CD4-positive, alpha-beta T cell treated with Interleukin-6 for 4 hours (primary cell): ENCODE measurements at regions not wholly inside any gene's neighbourhood (a gene's known extent, or its start where the extent isn't known, plus 50 kb on each side); places are given as distances from the start of the nearest gene placed in this dataset.

Experiments
- DNase-seq: peaks from one replicate; pipeline ENCODE4 v3.0.0-alpha.2; 2020; ENCODE audit warnings: mixed read lengths

DNA sequence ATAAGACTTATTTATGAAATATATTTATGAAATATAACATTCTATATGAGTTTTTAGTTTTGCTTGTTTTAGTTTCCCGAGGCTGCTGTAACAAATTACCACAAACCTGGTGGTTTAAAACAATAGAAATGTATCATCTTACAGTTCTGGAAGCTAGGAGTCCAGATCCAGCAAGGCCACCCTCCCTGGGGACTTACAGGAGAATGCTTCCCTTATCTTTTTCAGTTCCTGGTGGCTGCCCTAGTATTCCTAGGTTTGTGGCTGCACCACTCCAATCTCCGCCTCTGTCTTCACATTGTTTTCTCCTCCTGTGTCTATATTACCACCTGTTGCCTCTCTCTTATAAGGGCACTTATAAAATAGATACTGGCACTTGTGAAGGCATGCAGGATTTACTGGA, 877.8 kb downstream of the TUSC7 start:
- no peak for DNase-seq

DNA sequence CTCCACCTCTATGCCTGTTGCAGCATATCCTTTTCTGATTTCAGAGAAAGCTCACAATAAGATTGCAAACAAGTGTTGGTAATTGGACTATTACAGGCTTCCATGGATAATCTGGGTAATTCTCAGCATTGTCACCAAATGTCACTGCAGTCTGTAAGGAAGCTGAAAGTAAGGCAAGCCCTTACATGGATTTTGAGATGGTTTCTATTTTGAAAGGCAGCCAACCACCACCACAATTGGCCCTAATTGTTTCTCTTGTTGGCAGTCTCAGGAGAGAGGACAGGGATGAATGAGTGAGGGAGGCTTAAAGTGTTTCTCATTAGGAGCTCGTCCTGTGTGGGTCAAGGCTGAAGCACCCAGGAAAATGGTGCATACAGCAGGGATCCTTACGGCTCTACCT, 879.9 kb downstream of the TUSC7 start:
- no peak for DNase-seq

DNA sequence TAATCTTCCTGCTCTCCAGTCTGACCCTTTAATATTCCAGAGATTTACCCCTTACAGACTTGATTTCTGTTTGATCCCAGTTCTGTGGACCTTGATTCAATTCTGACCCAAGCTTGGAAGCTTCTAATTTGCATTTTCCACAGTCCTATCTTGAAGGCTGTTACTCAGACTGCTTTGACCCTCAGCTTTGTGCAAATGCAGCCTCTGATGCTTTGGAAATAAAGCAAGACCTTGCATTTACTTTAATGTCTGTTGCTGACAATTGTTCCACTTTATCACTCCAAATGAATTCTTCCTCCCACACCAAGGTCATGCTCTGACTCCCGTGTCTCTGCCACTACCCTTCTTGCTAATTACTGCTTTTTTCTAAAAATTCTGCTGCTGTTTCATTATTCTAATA, 886.0 kb downstream of the TUSC7 start:
- DNase-seq = no peak

DNA sequence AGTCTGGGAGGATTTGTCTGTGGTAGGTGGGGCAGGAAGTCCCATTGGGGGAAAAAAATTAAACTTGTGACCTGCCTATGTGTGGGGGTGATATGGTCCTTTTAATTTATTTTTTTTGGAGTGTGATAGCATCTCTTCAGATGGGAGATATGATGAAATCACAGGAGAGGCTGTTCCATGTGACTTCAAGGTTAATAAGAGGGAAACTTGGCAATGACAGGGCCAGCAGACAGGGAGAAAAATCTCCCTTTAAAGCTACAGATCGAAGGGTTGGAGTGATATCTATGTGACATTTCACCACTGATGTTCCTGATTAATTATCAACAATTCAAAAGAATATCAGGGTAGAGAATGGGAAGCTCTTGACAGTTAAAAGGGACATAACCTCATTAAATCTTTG, 886.9 kb downstream of the TUSC7 start:
- DNase-seq = no peak

DNA sequence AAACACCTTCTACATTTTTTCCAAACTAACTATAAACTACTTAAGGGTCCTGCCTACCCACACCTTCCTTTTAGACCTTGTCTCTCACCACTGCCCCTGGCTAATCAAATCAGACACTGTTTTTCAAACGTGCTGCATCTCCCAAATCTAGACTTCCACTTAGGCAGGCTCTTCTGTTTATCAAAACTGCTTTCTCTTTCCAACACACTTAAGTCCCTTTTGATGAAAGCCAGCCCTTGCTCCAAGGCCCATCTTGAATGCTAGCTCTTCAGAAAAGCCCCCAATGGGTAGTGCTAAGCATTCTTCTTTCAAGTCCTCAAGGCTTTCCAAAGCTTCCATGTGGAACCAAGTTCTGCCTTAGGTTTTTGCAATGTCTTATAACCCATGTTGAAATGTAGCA, 888.3 kb downstream of the TUSC7 start:
- no peak for DNase-seq

DNA sequence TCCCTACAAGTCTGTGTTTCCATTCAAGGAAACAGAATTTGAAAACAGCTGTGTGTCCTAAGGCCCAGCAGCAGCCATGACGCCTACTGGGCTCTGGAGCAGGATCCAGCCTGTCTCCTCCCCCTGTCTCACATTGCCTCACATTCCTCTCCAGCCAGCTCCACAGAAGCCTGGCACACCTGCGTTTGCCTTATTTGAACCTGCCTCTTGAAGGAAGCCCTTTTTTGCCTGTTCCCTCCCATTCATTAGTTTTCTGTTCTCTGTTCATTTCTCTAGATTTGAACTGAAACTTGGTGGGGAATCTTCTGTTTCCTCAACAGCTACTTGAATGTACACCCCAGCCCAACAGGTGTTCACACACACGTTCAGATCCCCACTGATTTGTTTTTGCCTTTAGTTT, 890.5 kb downstream of the TUSC7 start:
- DNase-seq = no peak

DNA sequence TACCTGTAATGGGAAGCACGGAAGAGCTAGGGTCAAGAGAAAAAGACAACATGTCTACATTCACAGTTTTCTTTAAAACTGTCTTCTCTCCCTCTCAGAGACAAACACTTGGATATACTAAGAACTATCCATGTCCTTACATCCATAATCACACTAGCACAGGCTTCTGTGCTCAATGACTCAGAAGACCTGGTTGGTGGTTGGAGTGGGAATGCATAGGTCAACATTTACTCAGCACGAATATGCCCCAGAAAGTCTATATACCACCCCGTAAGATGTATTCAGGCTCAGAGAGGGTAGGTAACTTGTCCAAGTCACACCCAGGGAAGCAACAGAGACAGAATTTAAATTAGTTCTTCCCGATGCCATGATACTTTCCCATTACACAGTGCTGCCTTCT, 891.1 kb downstream of the TUSC7 start:
- no peak for DNase-seq

DNA sequence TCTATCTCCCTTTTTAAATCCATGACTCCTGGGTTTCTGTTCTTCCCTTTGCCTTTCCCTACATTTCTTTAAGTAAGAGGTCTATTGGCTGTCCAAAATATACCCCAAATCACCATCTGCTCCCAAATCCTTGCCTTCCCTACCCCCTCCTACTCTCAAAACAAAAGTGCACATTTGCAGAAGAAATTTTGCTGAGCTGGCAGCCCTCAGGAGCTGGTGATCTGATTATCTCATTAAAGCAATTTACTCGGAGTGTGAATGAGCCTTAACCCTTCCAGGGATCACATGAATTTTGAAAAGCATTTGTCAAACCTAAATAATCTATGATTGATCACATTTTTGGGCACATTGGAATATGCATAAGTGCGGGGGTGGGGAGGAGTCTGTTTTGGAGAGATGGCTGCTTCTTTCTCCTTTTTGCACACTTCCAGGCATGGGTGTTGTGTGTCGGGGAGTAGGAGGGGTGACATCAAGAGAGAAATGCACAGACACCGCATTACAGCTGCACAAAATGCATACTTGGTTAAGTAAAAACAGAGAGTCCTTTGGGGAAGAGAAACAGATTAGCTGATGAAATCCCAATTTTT, 892.6 kb downstream of the TUSC7 start:
- no peak for DNase-seq

DNA sequence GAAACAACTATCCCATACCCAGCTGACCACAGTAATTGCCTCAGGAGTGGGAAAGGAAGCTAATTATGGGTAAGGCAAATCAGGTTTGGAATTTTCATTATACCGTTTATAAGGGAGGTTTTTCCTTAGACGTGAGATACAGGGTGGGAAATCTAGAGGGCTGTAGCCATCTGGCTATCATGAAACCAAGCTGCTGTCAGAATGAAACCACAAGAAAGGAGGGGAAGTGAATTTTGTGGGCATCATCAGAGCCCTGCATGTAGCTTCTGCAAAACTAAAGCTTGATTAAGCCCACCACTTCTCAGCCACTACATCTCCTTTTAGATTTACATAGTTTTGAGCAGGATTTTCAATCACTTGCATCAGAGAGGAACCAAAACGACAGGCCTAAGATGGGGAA, 893.5 kb downstream of the TUSC7 start:
- DNase-seq = no peak

DNA sequence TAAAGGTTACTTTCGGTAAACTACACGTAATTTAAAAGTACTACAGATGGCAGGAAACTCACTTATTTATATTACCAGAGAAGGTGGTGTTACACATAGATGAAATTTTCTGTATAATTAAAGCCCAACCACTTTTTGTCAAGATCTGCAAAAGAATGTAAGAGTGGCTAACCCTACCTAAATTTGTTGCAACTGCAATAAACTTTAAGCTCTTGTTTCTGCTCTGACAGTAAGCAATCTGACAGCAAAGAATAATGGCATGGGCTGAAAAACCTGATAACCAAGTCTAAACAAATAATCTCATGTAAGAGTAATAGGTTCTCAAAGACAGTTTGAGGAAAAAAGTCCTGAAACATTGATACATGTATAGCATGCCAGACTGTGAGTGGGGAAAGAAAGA, 897.3 kb downstream of the TUSC7 start:
- DNase-seq = no peak

DNA sequence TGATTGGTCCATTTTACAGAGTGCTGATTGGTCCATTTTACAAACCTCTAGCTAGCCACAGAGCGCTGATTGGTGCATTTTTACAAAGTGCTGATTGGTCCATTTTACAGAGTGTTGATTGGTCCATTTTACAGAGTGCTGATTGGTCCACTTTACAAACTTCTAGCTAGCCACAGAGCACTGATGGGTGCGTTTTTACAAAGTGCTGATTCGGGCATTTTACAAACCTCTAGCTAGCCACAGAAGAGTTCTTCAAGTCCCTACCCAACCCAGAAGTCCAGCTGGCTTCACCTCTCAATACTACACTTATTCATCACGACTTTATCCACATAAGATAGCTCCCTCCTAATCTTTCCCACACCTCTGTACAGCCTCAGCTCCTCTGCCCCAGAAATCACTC, 899.8 kb downstream of the TUSC7 start:
- no peak for DNase-seq

DNA sequence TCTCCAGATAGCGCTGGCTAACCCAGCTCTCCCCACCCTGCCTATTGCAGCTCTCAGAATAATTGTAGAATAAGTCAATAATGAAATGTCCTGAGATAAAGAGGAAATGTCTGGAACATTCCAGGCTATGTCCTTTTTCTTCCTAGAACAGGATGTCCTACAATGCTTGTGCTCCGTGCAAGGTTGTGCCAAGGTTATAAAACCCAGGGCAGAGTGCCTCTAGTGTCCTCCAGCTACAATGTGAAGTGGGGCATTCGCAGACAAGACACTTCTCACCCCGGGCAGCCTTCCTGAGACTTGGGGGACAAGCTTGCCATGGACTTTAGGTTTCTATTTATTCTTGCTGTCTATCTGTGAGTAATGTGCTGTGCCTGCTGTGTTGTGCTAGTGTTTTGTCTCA, 900.6 kb downstream of the TUSC7 start:
- no peak for DNase-seq

DNA sequence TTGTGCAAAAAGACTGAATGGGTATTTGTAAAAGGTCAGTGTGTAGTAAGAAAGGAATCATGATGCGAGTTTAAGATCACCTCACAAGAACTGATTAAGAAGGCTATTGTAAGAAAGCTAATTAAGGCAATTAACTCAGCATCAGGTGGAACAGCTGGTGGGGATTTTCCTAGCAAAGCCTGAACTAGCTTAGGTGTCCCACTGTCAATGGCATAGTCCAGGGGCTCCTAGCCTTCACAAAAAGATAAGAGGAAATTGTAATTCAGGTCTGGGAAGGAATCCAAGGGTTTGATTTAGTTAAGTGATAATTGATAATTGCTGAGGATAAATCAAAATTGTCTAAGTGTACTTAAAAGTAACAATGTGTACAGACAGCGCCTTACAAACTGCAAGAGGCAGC, 901.6 kb downstream of the TUSC7 start:
- DNase-seq = no peak

DNA sequence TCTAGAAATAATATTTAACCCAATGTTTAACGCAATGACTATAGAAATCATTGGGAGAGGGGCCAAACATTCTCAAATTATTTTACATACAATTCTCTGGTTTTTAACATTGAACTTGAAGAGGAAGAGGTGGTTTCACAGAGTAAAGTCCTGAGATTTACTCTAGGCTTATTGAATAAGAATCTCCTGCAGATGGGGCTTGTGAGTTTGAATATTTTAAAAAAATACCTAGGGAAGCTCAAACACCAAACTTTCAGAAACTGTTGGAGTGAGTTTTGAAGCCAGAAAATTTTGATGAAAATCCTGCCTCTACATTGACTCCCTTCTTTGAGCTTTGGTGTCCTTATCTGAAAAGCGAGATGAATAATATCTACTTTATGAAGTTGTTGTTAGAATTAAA, 906.6 kb downstream of the TUSC7 start:
- no peak for DNase-seq

DNA sequence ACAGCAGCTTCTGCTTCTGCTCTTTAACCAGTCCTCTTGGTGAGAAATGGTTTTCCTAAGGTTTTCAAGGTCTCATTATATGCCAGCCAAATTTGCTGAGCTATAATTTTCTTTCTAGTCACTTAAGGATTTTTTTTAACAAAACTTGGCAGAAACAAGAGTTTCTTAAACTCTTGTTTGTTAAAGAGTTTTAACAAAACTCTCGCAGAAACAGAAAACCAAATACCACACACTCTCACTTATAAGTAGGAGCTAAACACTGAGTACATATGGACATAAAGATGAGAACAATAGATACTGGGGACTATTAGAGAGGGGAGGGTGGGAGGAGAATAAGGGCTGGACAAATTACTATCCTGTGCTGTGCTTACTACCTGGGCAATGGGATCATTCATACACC, 908.3 kb downstream of the TUSC7 start:
- no peak for DNase-seq

DNA sequence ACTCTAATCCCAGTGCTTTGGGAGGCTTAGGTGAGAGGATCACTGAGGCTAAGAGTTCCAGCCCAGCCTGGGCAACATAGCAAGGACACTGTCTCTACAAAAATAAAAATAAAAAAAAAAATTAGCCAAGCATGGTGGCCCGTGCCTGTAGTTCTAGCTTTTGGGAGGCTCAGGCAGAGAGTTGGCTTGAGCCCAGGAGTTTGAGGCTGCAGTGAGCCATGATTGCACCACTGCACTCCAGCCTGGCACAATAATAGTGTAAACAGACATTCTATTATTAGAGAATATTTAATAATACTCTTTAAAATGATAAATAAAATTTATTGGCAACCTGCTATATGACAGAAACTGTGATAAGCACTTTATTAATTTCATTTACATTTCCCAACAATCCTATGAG, 908.9 kb downstream of the TUSC7 start:
- DNase-seq = no peak

DNA sequence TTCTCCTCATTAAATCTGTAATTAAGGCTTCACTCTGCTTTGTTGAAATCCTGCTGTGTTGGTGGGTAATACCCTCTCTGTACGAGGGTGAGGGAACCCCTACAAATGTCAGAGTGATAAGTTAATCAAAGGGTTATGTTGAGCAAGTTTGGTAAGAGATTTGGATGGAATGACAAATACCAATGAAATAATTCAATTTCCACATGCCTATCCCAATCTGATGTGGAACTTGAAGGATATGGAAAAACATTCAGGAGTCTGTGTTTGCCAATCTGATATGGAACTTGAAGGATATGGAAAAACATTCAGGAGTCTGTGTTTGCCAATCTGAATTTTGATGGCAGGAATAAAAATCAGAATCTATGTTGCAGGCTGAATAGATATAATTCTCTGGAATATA, 910.2 kb downstream of the TUSC7 start:
- no peak for DNase-seq

DNA sequence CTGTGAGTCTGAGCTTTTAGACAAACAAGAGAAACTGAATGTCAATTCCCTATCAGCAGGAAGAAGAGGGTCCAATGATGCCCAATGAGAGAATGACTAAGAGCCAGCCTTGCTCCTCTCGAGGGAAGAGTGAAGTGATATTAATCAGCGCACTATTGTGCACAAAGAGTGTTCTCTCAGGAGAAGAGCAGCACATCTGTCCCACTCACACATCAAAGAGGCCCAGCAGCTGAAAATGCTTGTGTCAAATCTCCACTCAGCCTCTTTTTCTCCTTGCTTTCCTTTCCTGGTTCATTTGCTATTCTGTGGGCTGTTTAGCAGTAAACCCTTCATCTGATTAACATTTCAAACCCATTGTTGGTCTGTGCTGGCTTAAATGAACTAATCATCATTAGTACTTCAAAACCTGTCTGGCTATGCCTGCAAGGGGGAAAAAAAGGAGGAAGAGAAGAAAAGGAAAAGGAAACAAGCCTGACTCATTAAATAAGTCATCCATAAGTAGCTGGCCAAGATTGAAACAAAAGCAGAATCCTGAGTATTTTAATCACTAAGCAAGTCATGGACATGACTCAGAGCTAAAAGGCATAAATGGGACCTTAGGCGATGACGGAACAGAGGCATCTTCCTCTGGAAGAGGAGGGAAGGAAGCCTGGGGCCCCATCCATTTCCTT, 912.7 kb downstream of the TUSC7 start:
- no peak for DNase-seq

DNA sequence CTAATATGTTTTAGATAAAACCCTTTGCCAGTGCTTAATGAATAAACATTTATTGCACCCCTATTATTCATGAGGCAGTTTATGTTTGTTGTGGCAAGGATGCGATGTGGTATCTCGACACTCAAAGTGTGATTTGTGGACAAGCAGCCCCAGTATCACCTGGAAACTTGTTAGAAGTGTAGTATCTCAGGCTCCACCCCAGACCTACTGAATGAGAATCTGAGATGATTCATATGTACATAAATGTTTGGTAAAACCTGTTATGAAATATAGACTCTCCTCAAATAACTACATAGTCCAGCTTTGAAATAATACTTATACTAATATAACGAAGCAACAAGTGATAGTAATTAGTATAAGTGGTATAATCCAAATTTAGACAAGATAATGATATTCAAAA, 914.8 kb downstream of the TUSC7 start:
- no peak for DNase-seq

DNA sequence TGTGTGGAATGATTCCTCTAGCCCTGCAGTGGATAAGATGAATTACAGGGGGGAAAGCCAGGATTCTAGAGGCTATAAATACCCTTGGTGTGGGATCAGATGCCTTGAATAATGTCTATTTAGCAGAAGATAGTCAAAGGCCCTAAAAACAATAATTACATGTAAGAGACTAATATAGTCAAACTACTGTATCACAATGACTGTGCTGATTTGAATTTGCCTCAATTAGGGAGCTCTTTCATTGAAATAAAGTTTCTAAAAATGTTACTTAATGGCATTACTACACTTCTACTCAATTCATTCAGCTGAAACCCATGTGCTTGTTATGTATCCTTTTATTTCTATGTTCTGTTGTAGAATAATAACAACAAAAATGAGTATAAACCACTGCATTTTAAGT, 915.6 kb downstream of the TUSC7 start:
- no peak for DNase-seq

DNA sequence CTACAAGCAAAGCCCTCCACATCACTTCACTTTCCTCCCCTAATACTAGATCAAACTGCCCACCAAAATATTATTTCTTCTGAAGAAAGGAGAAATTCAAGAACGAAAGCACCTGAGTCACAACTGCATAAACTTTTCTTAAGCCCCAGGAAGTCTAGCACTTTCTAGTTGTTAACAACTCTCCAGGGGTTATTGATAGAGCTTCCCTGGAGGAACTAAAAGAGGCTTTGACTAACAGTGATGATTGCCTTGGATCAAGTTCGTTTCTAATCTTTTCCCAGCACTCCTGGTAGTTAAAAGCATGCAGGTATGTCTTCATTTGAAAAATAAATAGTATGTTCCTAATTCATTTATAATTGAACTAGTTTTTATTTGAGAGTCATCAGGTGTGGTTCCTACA, 917.0 kb downstream of the TUSC7 start:
- no peak for DNase-seq

DNA sequence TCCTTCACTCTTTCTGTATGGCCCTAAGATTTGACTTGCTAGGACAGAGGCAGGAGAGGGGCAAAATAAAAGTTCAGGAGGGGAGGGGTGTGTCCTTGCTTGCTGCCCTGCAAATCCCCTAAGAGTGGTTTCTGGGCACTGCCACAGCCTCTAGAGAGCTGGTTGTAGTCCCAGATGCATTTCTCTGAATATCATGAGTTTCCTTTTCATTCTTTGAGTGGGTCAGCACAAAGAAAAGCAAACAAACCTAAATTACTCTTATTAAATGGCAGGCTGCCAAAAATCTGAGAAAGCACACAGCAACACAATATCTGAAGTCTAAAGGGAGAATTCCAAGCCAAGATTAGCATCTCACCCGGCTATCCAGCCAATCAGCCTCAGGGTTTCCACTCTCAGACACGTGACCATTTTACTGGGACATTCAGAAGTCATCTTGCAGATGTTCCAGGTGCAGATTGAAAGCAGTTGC, 919.3 kb downstream of the TUSC7 start:
- no peak for DNase-seq

DNA sequence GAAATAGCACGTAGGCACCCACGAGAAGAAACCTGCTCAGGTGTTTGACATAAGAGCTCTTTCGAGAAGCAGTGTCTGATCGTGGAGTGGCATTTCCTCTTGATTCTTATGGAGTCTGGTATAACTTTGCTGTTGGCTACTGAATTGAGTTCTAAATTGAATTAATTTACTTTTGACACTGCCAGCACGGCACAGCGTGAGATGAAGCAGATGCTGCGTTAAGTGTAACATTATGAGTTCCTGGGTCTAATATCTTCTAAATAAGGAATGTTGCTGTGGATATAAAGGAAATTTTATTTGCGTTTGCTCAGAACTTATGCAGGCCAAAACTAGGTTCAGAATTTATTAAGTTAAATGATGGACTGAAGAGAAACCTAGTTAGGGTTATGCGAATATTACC, 919.9 kb downstream of the TUSC7 start:
- DNase-seq = no peak

DNA sequence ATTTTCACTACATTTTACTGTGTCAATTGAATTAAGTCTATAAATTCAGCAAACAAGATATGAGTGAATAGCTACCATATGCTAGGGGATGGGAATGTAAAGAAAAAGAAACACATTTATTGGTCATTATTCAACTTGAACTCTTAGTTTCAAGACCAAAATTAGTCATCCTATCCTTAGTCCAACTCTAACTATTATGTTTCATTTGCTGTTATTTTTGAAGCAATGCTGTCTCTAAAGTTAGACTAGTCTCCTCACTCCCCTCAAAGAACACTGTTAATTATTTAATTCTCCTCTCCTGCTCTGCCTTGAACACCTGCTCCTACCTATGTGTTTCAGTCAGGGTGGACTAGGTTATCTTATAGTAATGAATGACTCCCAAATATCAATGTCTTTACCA, 920.9 kb downstream of the TUSC7 start:
- DNase-seq = no peak

DNA sequence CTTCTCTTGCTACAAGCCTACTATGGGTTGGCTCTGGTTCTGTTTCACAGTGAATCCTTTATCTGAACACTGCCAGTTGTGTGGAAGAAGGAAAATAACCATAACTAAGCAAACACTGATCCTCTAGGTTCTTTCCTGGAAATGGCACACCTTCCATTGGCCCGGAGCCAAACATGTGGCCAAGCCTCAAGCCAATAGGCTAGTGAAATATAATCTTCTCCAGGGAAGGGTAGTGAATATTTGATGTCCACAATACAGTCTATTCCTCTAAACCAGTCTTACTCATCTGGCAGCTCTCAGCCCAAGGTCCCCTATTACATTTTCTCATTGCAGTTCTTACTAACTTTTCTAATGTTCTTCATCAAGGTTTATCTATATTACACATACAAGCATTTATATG, 921.3 kb downstream of the TUSC7 start:
- DNase-seq = no peak
